Body of pancreas (tissue), 4 donors: ENCODE measurements at regions not wholly inside any gene's neighbourhood (a gene's known extent, or its start where the extent isn't known, plus 50 kb on each side); places are given as distances from the start of the nearest gene placed in this dataset.

ENCODE experiments used
- ATAC-seq: fragments of 150-250 bp; one replicate; pipeline ENCODE4 v1.9.1; 2016
- DNase-seq, 4 donors: peaks; one replicate each; pipeline ENCODE4 v3.0.0-alpha.2; 2019
- H3K27ac ChIP-seq, 4 donors: fragments of 200-600 bp; sonication (generic); 1 replicate in 3 of 4; 2 replicates in 1 of 4; pipeline versions ENCODE4 v1.5.1 to v1.6.1; 2016 to 2019; ENCODE audit warnings: mild to moderate bottlenecking in 1 of 4, mixed read lengths in 1 of 4, moderate library complexity in 1 of 4
- H3K27me3 ChIP-seq, 2 donors: fragments of 200-600 bp; sonication (generic); one replicate each; pipeline ENCODE4 v1.6.0; 2016; ENCODE audit warnings: mild to moderate bottlenecking in 1 of 2
- H3K36me3 ChIP-seq, 2 donors: fragments of 200-600 bp; sonication (generic); replicated peaks in 1 of 2; 2 replicates each; pipeline ENCODE4 v1.5.1; 2016; ENCODE audit warnings: low read depth in 2 of 2; ENCODE audit not compliant: insufficient read depth in 1 of 2
- H3K4me1 ChIP-seq: fragments of 200-600 bp; sonication (generic); one replicate; pipeline ENCODE4 v1.6.0; 2016
- H3K4me3 ChIP-seq, 2 donors: fragments of 200-600 bp; sonication (generic); 1 replicate in 1 of 2; 2 replicates in 1 of 2; pipeline ENCODE4 v1.5.1; 2016 to 2019
- H3K9me3 ChIP-seq, 3 donors: fragments of 200-600 bp; sonication (generic); 1 replicate in 2 of 3; 2 replicates in 1 of 3; pipeline ENCODE4 v1.5.1; 2016
- POLR2A ChIP-seq, 3 donors: fragments of 450-650 bp; IDR thresholded peaks; one replicate each; pipeline ENCODE4 v1.6.1; 2016; ENCODE audit warnings: antibody characterized with exemption in 3 of 3, mild to moderate bottlenecking in 2 of 3
- WGBS, 2 donors: methylation state at CpG; one replicate each; pipeline ENCODE4 v1.1.5; 2017; 5-methylcytosine and 5-hydroxymethylcytosine counted together
- intact Hi-C: fragments of 100-400 bp; cut with DNase I; formaldehyde crosslinking; loops from one replicate; pipeline ENCODE4 v1.15.1; 2023
- TF ChIP-seq, protein P1 (sequence below), 7 experiments: fragments of 450-650 bp in 4 of 7; fragments of 200-600 bp in 3 of 7; sonication (generic) in 3 of 7; IDR thresholded peaks; one replicate each; pipeline ENCODE4 v1.5.1; 2016 to 2019; ENCODE audit warnings: antibody characterized with exemption in 7 of 7

DNA sequence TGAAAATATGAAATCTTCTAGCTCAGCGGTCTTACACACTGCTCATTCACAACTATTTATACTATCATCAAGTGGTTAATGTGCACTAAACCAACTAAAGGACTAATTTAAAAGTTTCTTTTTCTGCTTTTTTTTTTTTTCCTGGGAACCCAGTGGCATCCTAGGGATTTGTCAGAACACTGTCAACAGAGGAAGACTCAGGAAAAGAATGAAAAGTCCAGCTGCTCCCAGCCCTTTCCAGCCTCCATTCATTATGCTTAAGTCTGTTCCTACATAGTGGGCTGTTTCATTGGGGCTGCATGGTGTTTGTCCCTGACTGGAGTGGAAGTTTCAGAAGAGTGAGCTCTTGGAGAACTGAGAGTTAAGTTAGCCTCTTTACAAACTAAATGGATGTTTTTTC lies 391.1 kb downstream of the AASDHPPT start:
- TF ChIP-seq POLR2A (IDR thresholded peaks at IDR 0.05) = no peak
- TF ChIP-seq, protein P1, sequence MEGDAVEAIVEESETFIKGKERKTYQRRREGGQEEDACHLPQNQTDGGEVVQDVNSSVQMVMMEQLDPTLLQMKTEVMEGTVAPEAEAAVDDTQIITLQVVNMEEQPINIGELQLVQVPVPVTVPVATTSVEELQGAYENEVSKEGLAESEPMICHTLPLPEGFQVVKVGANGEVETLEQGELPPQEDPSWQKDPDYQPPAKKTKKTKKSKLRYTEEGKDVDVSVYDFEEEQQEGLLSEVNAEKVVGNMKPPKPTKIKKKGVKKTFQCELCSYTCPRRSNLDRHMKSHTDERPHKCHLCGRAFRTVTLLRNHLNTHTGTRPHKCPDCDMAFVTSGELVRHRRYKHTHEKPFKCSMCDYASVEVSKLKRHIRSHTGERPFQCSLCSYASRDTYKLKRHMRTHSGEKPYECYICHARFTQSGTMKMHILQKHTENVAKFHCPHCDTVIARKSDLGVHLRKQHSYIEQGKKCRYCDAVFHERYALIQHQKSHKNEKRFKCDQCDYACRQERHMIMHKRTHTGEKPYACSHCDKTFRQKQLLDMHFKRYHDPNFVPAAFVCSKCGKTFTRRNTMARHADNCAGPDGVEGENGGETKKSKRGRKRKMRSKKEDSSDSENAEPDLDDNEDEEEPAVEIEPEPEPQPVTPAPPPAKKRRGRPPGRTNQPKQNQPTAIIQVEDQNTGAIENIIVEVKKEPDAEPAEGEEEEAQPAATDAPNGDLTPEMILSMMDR (IDR thresholded peaks at IDR 0.05) = no peak
- no peaks in the 10 kb centered on the region for H3K27me3 ChIP-seq
- no peaks in the 10 kb centered on the region for H3K9me3 ChIP-seq
- 68 to 70% methylated on average over 1 of the region's 1 CpG for WGBS, 2 donors
- no peak for ATAC-seq
- H3K36me3 ChIP-seq = no peaks in the 10 kb centered on the region
- H3K4me1 ChIP-seq = peaks cover 42% of the 10 kb centered on the region
- no peak overlapping the region for H3K4me3 ChIP-seq
- no peak for DNase-seq
- intact Hi-C loops = no loop called here
- H3K27ac ChIP-seq = peak overlapping the region in 3 of 4 donors; percentile 23 to 73 (median 46)

DNA sequence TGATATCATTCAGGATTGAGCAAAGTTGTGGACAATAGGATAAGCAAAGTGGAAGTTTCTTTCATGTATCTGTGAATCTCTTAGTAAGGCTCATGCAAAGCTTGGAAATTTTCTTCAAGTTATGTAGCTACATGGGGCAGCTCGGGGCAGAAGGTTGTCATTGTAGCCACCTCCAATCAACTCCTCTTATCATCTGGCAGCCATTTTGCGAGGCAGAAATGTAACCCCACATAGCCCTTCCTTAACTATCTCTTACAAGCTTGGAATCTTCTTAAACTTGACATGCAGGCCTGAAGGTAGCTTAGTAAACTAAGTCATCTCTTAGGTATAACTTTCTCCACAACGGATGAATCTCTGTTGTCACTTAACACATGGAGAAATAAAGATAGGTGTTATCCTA lies 392.8 kb downstream of the AASDHPPT start:
- ATAC-seq (no peak), DNase-seq (no peak)
- intact Hi-C loops = no loop called here
- Histone ChIP-seq H3K4me3 (no peak overlapping the region), H3K9me3 (no peaks in the 10 kb centered on the region), H3K27me3 (no peaks in the 10 kb centered on the region), H3K4me1 (peaks cover 32% of the 10 kb centered on the region), H3K36me3 (no peaks in the 10 kb centered on the region), H3K27ac (no peak overlapping the region)
- TF ChIP-seq, protein P1 (IDR thresholded peaks at IDR 0.05) = no peak
- no peak for TF ChIP-seq POLR2A (IDR thresholded peaks at IDR 0.05)
- WGBS, 2 donors = 67 to 70% methylated on average over 3 of the region's 3 CpGs

DNA sequence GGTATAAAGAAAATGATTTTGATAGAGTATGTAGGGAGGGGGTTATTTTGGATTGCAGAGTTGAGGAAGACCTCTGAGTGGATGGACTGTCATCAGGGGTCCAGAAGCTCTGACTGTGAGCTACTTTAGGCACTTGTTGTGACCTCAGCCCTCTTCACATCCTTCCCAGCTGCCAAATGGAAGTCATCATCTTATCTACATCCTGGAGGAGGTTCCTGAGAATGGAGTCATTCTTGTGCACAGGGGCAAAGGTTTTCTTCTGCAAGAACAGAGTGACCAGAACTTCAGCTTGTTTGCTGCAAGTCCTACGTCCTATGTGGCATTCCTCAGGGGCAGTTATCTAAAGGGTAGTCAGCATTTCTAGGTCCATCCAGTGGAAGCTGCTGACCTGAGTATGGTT lies 393.8 kb downstream of the AASDHPPT start:
- H3K4me3 ChIP-seq = no peak overlapping the region
- H3K36me3 ChIP-seq = no peaks in the 10 kb centered on the region
- peaks cover 25% of the 10 kb centered on the region for H3K4me1 ChIP-seq
- TF ChIP-seq, protein P1 (IDR thresholded peaks at IDR 0.05) = no peak
- ATAC-seq (no peak), DNase-seq (no peak)
- 63 to 67% methylated on average over 1 of the region's 1 CpG for WGBS, 2 donors
- no peaks in the 10 kb centered on the region for H3K27me3 ChIP-seq
- intact Hi-C loops = no loop called here
- no peak overlapping the region for H3K27ac ChIP-seq
- H3K9me3 ChIP-seq = no peaks in the 10 kb centered on the region

DNA sequence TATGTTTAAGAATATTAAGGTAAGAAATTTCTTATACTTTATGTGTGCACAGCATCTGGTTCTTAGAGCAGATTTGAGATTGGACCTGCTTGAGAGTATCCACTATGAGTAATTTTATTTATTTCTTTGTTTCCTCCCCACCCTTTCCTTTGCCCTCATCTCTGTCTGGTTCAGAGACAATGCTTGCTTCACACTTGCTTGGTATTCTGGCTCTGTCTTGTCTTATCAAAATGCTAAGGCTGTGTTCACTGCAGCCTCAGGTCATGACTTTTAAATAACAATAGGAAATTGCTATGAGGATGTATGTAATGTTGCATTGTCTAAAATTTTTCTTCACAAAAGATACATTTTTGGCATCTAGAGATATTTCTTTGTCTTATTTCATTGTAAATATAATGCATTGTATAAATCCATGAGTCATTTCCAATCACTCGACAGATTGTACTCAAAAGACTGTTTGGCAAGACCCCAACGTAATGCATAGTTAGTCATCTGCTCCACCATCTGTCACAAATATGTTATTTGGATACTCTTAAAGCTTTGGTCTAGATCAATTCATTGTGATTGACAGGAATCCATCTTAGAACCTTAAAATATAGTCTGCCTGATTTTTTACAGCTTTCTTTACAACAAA lies 395.7 kb downstream of the AASDHPPT start:
- WGBS, 2 donors = 82 to 86% methylated on average over 2 of the region's 2 CpGs
- no peak for DNase-seq
- H3K4me3 ChIP-seq = no peak overlapping the region
- peaks cover 6% of the 10 kb centered on the region for H3K4me1 ChIP-seq
- H3K27me3 ChIP-seq = no peaks in the 10 kb centered on the region
- no peak overlapping the region for H3K27ac ChIP-seq
- intact Hi-C loops = no loop called here
- no peaks in the 10 kb centered on the region for H3K36me3 ChIP-seq
- TF ChIP-seq, protein P1 (IDR thresholded peaks at IDR 0.05) = no peak
- TF ChIP-seq POLR2A (IDR thresholded peaks at IDR 0.05) = no peak
- no peaks in the 10 kb centered on the region for H3K9me3 ChIP-seq
- no peak for ATAC-seq

DNA sequence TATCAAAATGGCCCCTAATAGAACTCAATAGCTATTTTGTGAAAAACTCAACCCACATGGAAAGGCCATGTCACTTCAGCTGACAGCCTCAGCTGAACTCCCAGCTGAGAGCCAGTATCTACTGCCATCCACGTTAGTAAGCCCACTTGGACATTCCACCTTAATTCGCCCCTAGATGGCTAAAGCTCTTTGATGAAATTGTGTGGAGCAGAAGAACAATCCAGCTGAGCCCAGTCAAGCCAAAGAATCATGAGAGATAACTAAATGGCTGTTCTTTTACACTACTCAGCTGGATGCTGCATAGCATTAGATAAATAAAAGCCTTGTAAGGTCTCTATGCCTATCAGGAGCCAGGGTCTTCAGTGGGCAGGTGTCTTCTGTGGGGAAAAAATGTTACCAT lies 396.8 kb downstream of the AASDHPPT start:
- DNase-seq = no peak
- H3K27ac ChIP-seq = no peak overlapping the region

More for the DNA sequence above, 396.8 kb downstream of the AASDHPPT start:
- H3K27me3 ChIP-seq = no peaks in the 10 kb centered on the region
- TF ChIP-seq, protein P1 (IDR thresholded peaks at IDR 0.05) = no peak
- no peak for TF ChIP-seq POLR2A (IDR thresholded peaks at IDR 0.05)
- intact Hi-C loops = no loop called here
- ATAC-seq = no peak
- H3K4me3 ChIP-seq = no peak overlapping the region
- no peaks in the 10 kb centered on the region for H3K4me1 ChIP-seq
- H3K36me3 ChIP-seq = no peaks in the 10 kb centered on the region
- H3K9me3 ChIP-seq = no peaks in the 10 kb centered on the region
- WGBS, 2 donors = 94 to 96% methylated on average over 2 of the region's 2 CpGs
